Activated CD4-positive, alpha-beta memory T cell treated with anti-CD3 and anti-CD28 coated beads, Interleukin-2, amount 10 ng/mL, durations not matched to agents 7 days and 5 days (primary cell): ENCODE measurements at regions not wholly inside any gene's neighbourhood (a gene's known extent, or its start where the extent isn't known, plus 50 kb on each side); places are given as distances from the start of the nearest gene placed in this dataset.

ENCODE experiments used
- CTCF ChIA-PET: fragments of 350-600 bp; sonication (Branson Sonifier 250); formaldehyde crosslinking; loops from one replicate; lab custom pipeline; 2021; ENCODE audit warnings: antibody characterized with exemption, inconsistent platforms; lab: Charles Lee
- POLR2A ChIA-PET: fragments of 350-600 bp; sonication (Branson Sonifier 250); formaldehyde crosslinking; loops from one replicate; lab custom pipeline; 2021; ENCODE audit warnings: antibody characterized with exemption; lab: Charles Lee
- DNase-seq: peaks from one replicate; pipeline ENCODE4 v3.0.0-alpha.2; 2020
- H3K27ac Mint-ChIP-seq: one replicate; pipeline ENCODE4 v1.8.0; 2021; ENCODE audit warnings: mild to moderate bottlenecking, mixed read lengths
- H3K27me3 Mint-ChIP-seq: one replicate; pipeline ENCODE4 v1.8.0; 2021; ENCODE audit warnings: mixed read lengths
- H3K36me3 Mint-ChIP-seq: one replicate; pipeline ENCODE4 v1.8.0; 2021; ENCODE audit warnings: low read depth, mixed read lengths
- H3K4me1 Mint-ChIP-seq: one replicate; pipeline ENCODE4 v1.8.0; 2021; ENCODE audit warnings: mixed read lengths
- H3K4me3 Mint-ChIP-seq: one replicate; pipeline ENCODE4 v1.8.0; 2021; ENCODE audit warnings: mild to moderate bottlenecking, mixed read lengths
- H3K9me3 Mint-ChIP-seq: one replicate; pipeline ENCODE4 v1.8.0; 2021; ENCODE audit warnings: mixed read lengths

DNA sequence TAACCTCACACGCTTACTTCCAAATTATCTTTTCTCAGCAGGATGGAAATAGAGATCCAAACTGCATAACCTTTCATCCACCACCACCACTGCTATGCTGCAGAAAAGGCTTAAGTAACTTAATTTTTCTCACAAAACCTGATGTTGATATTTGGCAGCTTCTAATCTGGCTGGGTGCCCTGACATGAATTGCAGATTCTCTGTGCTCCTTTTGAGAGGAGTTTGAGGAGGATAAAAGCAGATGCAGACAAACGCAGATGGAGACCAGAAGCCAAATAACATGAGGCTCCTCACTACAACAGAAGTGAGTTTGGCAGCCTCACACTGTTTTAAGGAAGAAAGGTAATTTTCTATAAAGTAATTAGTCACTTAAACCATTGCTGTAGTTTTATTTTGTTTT lies 646.2 kb upstream of the ATXN8OS start:
- Mint-ChIP-seq H3K36me3 (no peaks in the 10 kb centered on the region), H3K27me3 (no peaks in the 10 kb centered on the region), H3K27ac (no peak overlapping the region), H3K4me1 (no peaks in the 10 kb centered on the region), H3K9me3 (peaks cover 10% of the 10 kb centered on the region), H3K4me3 (no peak overlapping the region)
- DNase-seq = no peak
- POLR2A ChIA-PET = no interaction called here
- CTCF ChIA-PET = no interaction called here

DNA sequence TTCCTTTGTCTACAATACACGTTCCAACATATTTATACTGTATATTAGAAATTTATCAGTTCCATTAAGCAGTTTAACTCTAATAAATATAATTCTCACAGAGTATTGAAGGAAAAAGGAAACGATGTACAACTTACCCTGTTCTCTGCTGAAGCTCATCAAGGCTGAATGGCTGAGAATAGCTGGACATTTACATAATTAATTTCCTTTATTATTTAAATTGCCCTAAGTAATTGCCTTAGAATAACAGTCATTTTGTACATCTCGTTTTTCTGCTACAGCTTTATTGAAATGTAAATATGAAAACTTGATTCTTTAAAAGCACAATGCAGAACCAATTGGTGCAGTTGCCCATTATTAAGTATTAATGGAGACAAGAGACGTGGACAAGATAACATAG lies 648.3 kb upstream of the ATXN8OS start:
- no peaks in the 10 kb centered on the region for H3K36me3 Mint-ChIP-seq
- H3K27me3 Mint-ChIP-seq = no peaks in the 10 kb centered on the region
- ChIA-PET CTCF (no interaction called here), POLR2A (no interaction called here)
- no peaks in the 10 kb centered on the region for H3K4me1 Mint-ChIP-seq
- H3K9me3 Mint-ChIP-seq = peaks cover 10% of the 10 kb centered on the region
- DNase-seq = no peak
- H3K27ac Mint-ChIP-seq = no peak overlapping the region
- H3K4me3 Mint-ChIP-seq = no peak overlapping the region

- peaks cover 7% of the 10 kb centered on the region for H3K9me3 Mint-ChIP-seq
- no peak for DNase-seq
- ChIA-PET CTCF (no interaction called here), POLR2A (no interaction called here)
- no peaks in the 10 kb centered on the region for H3K27me3 Mint-ChIP-seq
- no peak overlapping the region for H3K4me3 Mint-ChIP-seq
- H3K27ac Mint-ChIP-seq = no peak overlapping the region
- no peaks in the 10 kb centered on the region for H3K36me3 Mint-ChIP-seq
- H3K4me1 Mint-ChIP-seq = no peaks in the 10 kb centered on the region
These were observed 649.6 kb upstream of the ATXN8OS start for GRCh38 chr13:69458013-69458412.

- H3K36me3 Mint-ChIP-seq = no peaks in the 10 kb centered on the region
- H3K9me3 Mint-ChIP-seq = peaks cover 6% of the 10 kb centered on the region
- no peaks in the 10 kb centered on the region for H3K27me3 Mint-ChIP-seq
- H3K27ac Mint-ChIP-seq = no peak overlapping the region
- DNase-seq = no peak
- H3K4me3 Mint-ChIP-seq = no peak overlapping the region
- no peaks in the 10 kb centered on the region for H3K4me1 Mint-ChIP-seq
- ChIA-PET CTCF (no interaction called here), POLR2A (no interaction called here)
These were observed 657.4 kb upstream of the ATXN8OS start for GRCh38 chr13:69450245-69450644.

DNA sequence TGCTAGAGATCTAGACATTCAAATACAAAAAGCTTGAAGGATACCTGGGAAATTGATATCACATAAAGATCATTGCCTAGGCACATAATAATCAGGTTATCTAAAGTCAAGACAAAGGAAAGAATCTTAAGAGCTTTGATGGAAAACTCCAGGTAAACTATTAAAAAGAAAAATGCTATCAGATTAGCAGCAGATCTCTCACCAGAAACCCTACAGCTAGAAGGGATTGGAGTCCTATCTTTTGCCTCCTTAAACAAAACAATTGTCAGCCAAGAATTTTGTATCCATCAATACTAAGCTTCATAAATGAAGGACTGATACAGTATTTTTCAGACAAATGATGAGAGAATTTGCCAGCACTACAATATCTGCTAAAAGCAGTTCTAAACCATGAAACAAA lies 682.4 kb upstream of the ATXN8OS start:
- Mint-ChIP-seq H3K4me3 (no peak overlapping the region), H3K4me1 (no peaks in the 10 kb centered on the region), H3K9me3 (peaks cover 23% of the 10 kb centered on the region), H3K36me3 (no peaks in the 10 kb centered on the region), H3K27me3 (no peaks in the 10 kb centered on the region), H3K27ac (no peak overlapping the region)
- ChIA-PET CTCF (no interaction called here), POLR2A (no interaction called here)
- DNase-seq = no peak

DNA sequence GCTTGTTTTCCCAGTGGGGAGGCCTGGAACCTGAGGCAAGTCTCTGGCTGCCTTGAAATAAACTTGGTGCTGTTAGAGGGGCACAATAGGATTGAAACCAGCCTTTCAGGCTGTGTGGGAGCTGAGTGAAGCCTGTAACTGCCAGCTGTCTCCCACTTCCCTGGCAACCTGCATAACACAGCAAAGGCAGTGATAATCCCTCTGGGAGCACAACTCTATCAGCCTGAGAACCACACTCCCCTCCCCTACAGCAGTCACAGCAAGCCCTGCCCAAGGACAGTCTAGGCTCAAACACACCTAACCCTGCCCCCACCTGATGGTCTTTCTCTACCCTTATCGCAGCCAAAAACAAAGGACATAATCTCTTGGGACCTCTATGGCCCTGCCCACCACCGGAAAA lies 683.8 kb upstream of the ATXN8OS start:
- peaks cover 20% of the 10 kb centered on the region for H3K9me3 Mint-ChIP-seq
- DNase-seq = no peak
- ChIA-PET POLR2A (no interaction called here), CTCF (no interaction called here)
- no peaks in the 10 kb centered on the region for H3K36me3 Mint-ChIP-seq
- H3K4me1 Mint-ChIP-seq = no peaks in the 10 kb centered on the region
- no peaks in the 10 kb centered on the region for H3K27me3 Mint-ChIP-seq
- no peak overlapping the region for H3K4me3 Mint-ChIP-seq
- H3K27ac Mint-ChIP-seq = no peak overlapping the region

- CTCF ChIA-PET = no interaction called here
- no peaks in the 10 kb centered on the region for H3K27me3 Mint-ChIP-seq
These were observed 689.3 kb upstream of the ATXN8OS start for GRCh38 chr13:69418319-69418718.

DNA sequence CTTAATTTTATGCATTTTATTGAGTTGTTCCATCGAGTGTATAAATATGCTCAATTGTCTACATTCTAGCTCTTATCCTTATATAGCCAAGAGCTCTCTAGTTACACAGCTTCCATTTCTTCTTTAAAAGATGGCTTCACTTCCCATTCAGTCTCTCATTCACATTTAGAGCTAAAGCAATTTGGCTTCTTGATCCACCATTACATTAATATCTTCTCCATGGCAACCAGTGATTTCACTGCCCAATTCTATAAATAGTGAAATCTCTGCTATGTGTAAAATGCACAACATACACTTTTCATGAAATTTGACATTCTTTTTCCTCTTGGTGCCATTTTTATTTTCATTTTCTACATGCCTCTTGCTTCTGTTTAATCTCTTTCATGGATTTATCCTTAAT lies 696.9 kb upstream of the ATXN8OS start:
- H3K4me3 Mint-ChIP-seq = no peak overlapping the region
- no peaks in the 10 kb centered on the region for H3K27me3 Mint-ChIP-seq
- H3K27ac Mint-ChIP-seq = no peak overlapping the region
- no peaks in the 10 kb centered on the region for H3K4me1 Mint-ChIP-seq
- H3K36me3 Mint-ChIP-seq = no peaks in the 10 kb centered on the region
- CTCF ChIA-PET = no interaction called here
- POLR2A ChIA-PET = no interaction called here
- DNase-seq = no peak
- H3K9me3 Mint-ChIP-seq = peaks cover 7% of the 10 kb centered on the region

More at GRCh38 chr13:69418319-69418718, 689.3 kb upstream of the ATXN8OS start:
- H3K4me3 Mint-ChIP-seq = no peak overlapping the region
- H3K9me3 Mint-ChIP-seq = peaks cover 5% of the 10 kb centered on the region
- POLR2A ChIA-PET = no interaction called here
- no peak overlapping the region for H3K27ac Mint-ChIP-seq
- no peaks in the 10 kb centered on the region for H3K36me3 Mint-ChIP-seq
- no peaks in the 10 kb centered on the region for H3K4me1 Mint-ChIP-seq
- no peak for DNase-seq

GRCh38 chr13:69391756-69392155 lies 715.9 kb upstream of the ATXN8OS start:
- POLR2A ChIA-PET = no interaction called here

GRCh38 chr13:69389899-69390298 lies 717.7 kb upstream of the ATXN8OS start:
- POLR2A ChIA-PET = no interaction called here
- Mint-ChIP-seq H3K36me3 (no peaks in the 10 kb centered on the region), H3K4me3 (no peak overlapping the region), H3K4me1 (no peaks in the 10 kb centered on the region), H3K9me3 (peaks cover 14% of the 10 kb centered on the region), H3K27ac (no peak overlapping the region), H3K27me3 (no peaks in the 10 kb centered on the region)
- no peak for DNase-seq
- CTCF ChIA-PET = no interaction called here

More at GRCh38 chr13:69391756-69392155, 715.9 kb upstream of the ATXN8OS start:
- no peak overlapping the region for H3K4me3 Mint-ChIP-seq
- H3K27me3 Mint-ChIP-seq = no peaks in the 10 kb centered on the region
- no peak overlapping the region for H3K27ac Mint-ChIP-seq
- DNase-seq = no peak
- CTCF ChIA-PET = no interaction called here
- H3K9me3 Mint-ChIP-seq = peaks cover 12% of the 10 kb centered on the region
- H3K36me3 Mint-ChIP-seq = no peaks in the 10 kb centered on the region
- H3K4me1 Mint-ChIP-seq = no peaks in the 10 kb centered on the region

DNA sequence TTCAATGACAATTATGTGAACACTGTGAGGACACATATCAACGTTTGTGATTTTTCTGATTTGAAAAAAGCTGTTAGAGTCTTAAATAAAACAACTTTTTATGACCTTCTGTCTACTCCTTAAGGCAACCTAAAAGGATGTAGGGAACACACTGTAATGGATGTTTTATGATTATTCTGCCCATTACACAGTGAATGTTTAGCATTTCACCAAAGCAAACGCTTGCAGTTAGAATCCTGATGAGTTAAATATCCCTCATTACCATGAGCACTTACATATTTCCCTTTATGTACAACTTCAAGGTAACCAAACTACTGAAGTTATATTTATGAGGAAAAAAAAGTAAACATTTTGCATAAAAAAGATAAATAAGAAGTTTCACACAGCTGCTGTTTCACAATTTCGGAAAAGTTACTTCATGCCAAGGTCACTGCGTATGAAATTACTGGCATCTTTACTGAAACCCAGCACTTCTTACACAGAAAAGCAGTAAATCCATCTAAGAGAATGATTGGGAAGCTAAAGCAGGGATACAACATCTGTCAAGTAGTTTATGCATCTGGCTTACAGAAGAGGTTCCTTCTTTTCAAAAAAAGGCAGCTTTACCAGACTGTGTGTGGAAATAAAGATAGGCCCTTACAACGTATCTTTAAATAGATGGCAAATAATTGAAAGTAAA lies 733.7 kb upstream of the ATXN8OS start:
- no peak overlapping the region for H3K4me3 Mint-ChIP-seq
- H3K4me1 Mint-ChIP-seq = no peaks in the 10 kb centered on the region
- peaks cover 4% of the 10 kb centered on the region for H3K9me3 Mint-ChIP-seq
- no peaks in the 10 kb centered on the region for H3K36me3 Mint-ChIP-seq
- H3K27me3 Mint-ChIP-seq = no peaks in the 10 kb centered on the region
- no peak for DNase-seq
- H3K27ac Mint-ChIP-seq = no peak overlapping the region
- POLR2A ChIA-PET = no interaction called here
- CTCF ChIA-PET = no interaction called here

DNA sequence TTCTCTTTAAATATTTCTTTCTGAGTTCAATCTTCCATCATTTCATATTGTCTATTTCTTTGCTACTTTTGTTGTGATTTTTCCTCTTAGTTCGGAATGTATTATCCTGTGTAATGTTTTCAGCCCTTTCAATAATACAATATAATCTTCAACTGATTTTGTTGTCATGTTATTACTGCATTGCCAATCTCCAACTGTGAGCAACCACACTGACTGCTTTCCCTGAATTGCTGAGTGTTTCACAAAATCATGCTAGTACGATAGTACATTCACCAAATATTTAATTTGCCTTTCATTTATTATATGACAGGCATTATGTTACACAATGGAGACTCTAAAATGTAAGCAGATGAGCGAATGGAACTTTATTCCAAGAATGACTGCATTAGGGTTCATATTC lies 744.3 kb upstream of the ATXN8OS start:
- H3K27me3 Mint-ChIP-seq = no peaks in the 10 kb centered on the region

GRCh38 chr13:69331245-69331644 lies 776.4 kb upstream of the ATXN8OS start:
- Mint-ChIP-seq H3K4me1 (no peaks in the 10 kb centered on the region), H3K36me3 (no peaks in the 10 kb centered on the region), H3K9me3 (peaks cover 4% of the 10 kb centered on the region), H3K27ac (no peak overlapping the region), H3K4me3 (no peak overlapping the region), H3K27me3 (no peaks in the 10 kb centered on the region)
- CTCF ChIA-PET = no interaction called here
- POLR2A ChIA-PET = no interaction called here
- no peak for DNase-seq

More for the DNA sequence above, 744.3 kb upstream of the ATXN8OS start:
- H3K27ac Mint-ChIP-seq = no peak overlapping the region
- DNase-seq = no peak
- CTCF ChIA-PET = no interaction called here
- H3K4me1 Mint-ChIP-seq = no peaks in the 10 kb centered on the region
- H3K9me3 Mint-ChIP-seq = peaks cover 7% of the 10 kb centered on the region
- no peaks in the 10 kb centered on the region for H3K36me3 Mint-ChIP-seq
- no peak overlapping the region for H3K4me3 Mint-ChIP-seq
- POLR2A ChIA-PET = no interaction called here

GRCh38 chr13:69324090-69324886 lies 783.3 kb upstream of the ATXN8OS start:
- no peaks in the 10 kb centered on the region for H3K36me3 Mint-ChIP-seq
- no peaks in the 10 kb centered on the region for H3K4me1 Mint-ChIP-seq
- no peak overlapping the region for H3K4me3 Mint-ChIP-seq
- DNase-seq = no peak
- ChIA-PET CTCF (no interaction called here), POLR2A (no interaction called here)
- peaks cover 3% of the 10 kb centered on the region for H3K9me3 Mint-ChIP-seq
- H3K27me3 Mint-ChIP-seq = no peaks in the 10 kb centered on the region
- H3K27ac Mint-ChIP-seq = no peak overlapping the region
